Keratinocyte (primary cell): ENCODE measurements at regions not wholly inside any gene's neighbourhood (a gene's known extent, or its start where the extent isn't known, plus 50 kb on each side); places are given as distances from the start of the nearest gene placed in this dataset.

Experiments
- DNase-seq: peaks from one replicate; pipeline ENCODE4 v3.0.0-alpha.2; 2011; ENCODE audit warnings: low read depth, missing footprints, low spot score
- FAIRE-seq: peaks from 2 replicates; lab custom pipeline; 2011; peaks lifted over from hg19 to GRCh38; lab: Jason Lieb, UNC
- H2AFZ ChIP-seq: 2 replicates; pipeline ENCODE4 v1.6.0; 2012; ENCODE audit warnings: low read length, control low read depth, inconsistent platforms; ENCODE audit not compliant: control insufficient read depth
- H3K27ac ChIP-seq: 2 replicates; pipeline ENCODE4 v1.5.1; 2011; ENCODE audit warnings: low read length; ENCODE audit not compliant: control insufficient read depth, insufficient read depth
- H3K27me3 ChIP-seq: 3 replicates; pipeline ENCODE4 v1.6.0; 2011; ENCODE audit warnings: low read length; ENCODE audit not compliant: control insufficient read depth, insufficient read depth; ENCODE audit errors: extremely low read depth
- H3K36me3 ChIP-seq, 2 experiments: 2 replicates in 1 of 2; 3 replicates in 1 of 2; pipeline ENCODE4 v1.5.1; 2011; ENCODE audit warnings: low read length in 2 of 2, mild to moderate bottlenecking in 1 of 2; ENCODE audit not compliant: control insufficient read depth in 2 of 2, insufficient read depth in 2 of 2; ENCODE audit errors: extremely low read depth in 1 of 2
- H3K4me1 ChIP-seq: 3 replicates; pipeline ENCODE4 v1.5.1; 2011; ENCODE audit warnings: low read length; ENCODE audit not compliant: control insufficient read depth, insufficient read depth; ENCODE audit errors: extremely low read depth
- H3K4me2 ChIP-seq: 3 replicates; pipeline ENCODE4 v1.6.0; 2011; ENCODE audit warnings: low read depth, low read length; ENCODE audit not compliant: control insufficient read depth, insufficient read depth; ENCODE audit errors: extremely low read depth
- H3K4me3 ChIP-seq, 3 experiments: fragments of 200-600 bp in 1 of 3; sonication (generic) in 1 of 3; 2 replicates in 2 of 3; 3 replicates in 1 of 3; pipeline ENCODE4 v1.5.1; 2011 to 2016; ENCODE audit warnings: low read length in 3 of 3, mild to moderate bottlenecking in 3 of 3, control low read depth in 2 of 3, inconsistent platforms in 1 of 3, low read depth in 1 of 3, mixed read lengths in 1 of 3, mixed run types in 1 of 3, moderate library complexity in 1 of 3; ENCODE audit not compliant: control insufficient read depth in 2 of 3, insufficient read depth in 2 of 3; ENCODE audit errors: extremely low read depth in 1 of 3
- H3K79me2 ChIP-seq: 2 replicates; pipeline ENCODE4 v1.6.0; 2012; ENCODE audit warnings: low read length; ENCODE audit not compliant: control insufficient read depth, insufficient read depth
- H3K9ac ChIP-seq: 3 replicates; pipeline ENCODE4 v1.6.0; 2011; ENCODE audit warnings: low read length; ENCODE audit not compliant: control insufficient read depth, insufficient read depth; ENCODE audit errors: extremely low read depth
- H3K9me1 ChIP-seq: 3 replicates; pipeline ENCODE4 v1.6.0; 2011; ENCODE audit warnings: low read length; ENCODE audit not compliant: control insufficient read depth, insufficient read depth; ENCODE audit errors: extremely low read depth
- H3K9me3 ChIP-seq: 2 replicates; pipeline ENCODE4 v1.5.1; 2012; ENCODE audit warnings: low read depth, low read length; ENCODE audit not compliant: control insufficient read depth
- H4K20me1 ChIP-seq: 3 replicates; pipeline ENCODE4 v1.6.0; 2011; ENCODE audit warnings: low read length; ENCODE audit not compliant: control insufficient read depth, insufficient read depth; ENCODE audit errors: extremely low read depth
- CTCF ChIP-seq, 3 experiments: IDR thresholded peaks in 1 of 3; conservative IDR thresholded peaks in 1 of 3; optimal IDR thresholded peaks in 1 of 3; 2 replicates in 2 of 3; 3 replicates in 1 of 3; pipeline versions ENCODE3 to v1.5.1; 2011; ENCODE audit warnings: low read length in 3 of 3, mild to moderate bottlenecking in 3 of 3, moderate library complexity in 2 of 3, control low read depth in 1 of 3, inconsistent platforms in 1 of 3; ENCODE audit not compliant: insufficient read depth in 2 of 3; ENCODE audit errors: extremely low read depth in 1 of 3
- EZH2 ChIP-seq: IDR thresholded peaks from one replicate; pipeline ENCODE4 v1.6.1; 2012; ENCODE audit warnings: inconsistent platforms, mild to moderate bottlenecking, low read length, moderate library complexity
- dilution Hi-C: fragments of 300-500 bp; cut with MboI; formaldehyde crosslinking; loops from one replicate; pipeline ENCODE4 v1.7.0; 2020; ENCODE audit warnings: low sequenced_read_pairs; ENCODE audit not compliant: extremely low pct_ligation_motif_present

- no peaks in the 10 kb centered on the region for H3K36me3 ChIP-seq
- no peak for DNase-seq
- H3K27me3 ChIP-seq, result no peaks in the 10 kb centered on the region
Measured at GRCh38 chr2:123894167-123894566, 130.9 kb upstream of the CNTNAP5 start.

GRCh38 chr2:123895651-123896050 is 129.4 kb upstream of the CNTNAP5 start:
- Histone ChIP-seq H3K4me1 (no peaks in the 10 kb centered on the region), H3K27me3 (no peaks in the 10 kb centered on the region), H3K79me2 (no peaks in the 10 kb centered on the region), H4K20me1 (no peaks in the 10 kb centered on the region), H2AFZ (no peak overlapping the region), H3K4me3 (no peak overlapping the region), H3K4me2 (no peak overlapping the region), H3K27ac (no peak overlapping the region), H3K9ac (no peak overlapping the region), H3K9me1 (no peaks in the 10 kb centered on the region), H3K36me3 (no peaks in the 10 kb centered on the region), H3K9me3 (no peaks in the 10 kb centered on the region)
- no peak for FAIRE-seq
- dilution Hi-C loops, result no loop called here
- DNase-seq, result no peak
- TF ChIP-seq CTCF (optimal IDR thresholded peaks at IDR 0.05 in 1 of 3, IDR thresholded peaks at IDR 0.05 in 1 of 3, conservative IDR thresholded peaks at IDR 0.05 in 1 of 3; ENCODE audit: extremely low read depth in 1 of 3, insufficient read depth in 2 of 3, low read length in 3 of 3) (no peak), EZH2 (no peak)

More at GRCh38 chr2:123894167-123894566, 130.9 kb upstream of the CNTNAP5 start:
- Histone ChIP-seq H3K9ac (no peak overlapping the region), H3K9me1 (no peaks in the 10 kb centered on the region), H3K4me3 (no peak overlapping the region), H4K20me1 (no peaks in the 10 kb centered on the region), H3K27ac (no peak overlapping the region), H3K79me2 (no peaks in the 10 kb centered on the region), H3K4me2 (no peak overlapping the region), H3K9me3 (no peaks in the 10 kb centered on the region), H3K4me1 (no peaks in the 10 kb centered on the region), H2AFZ (no peak overlapping the region)
- FAIRE-seq, result no peak
- TF ChIP-seq CTCF (optimal IDR thresholded peaks at IDR 0.05 in 1 of 3, IDR thresholded peaks at IDR 0.05 in 1 of 3, conservative IDR thresholded peaks at IDR 0.05 in 1 of 3; ENCODE audit: extremely low read depth in 1 of 3, insufficient read depth in 2 of 3, low read length in 3 of 3), result no peak
- no peak for TF ChIP-seq EZH2
- dilution Hi-C loops, result no loop called here
